MM.1S (cell line): ENCODE measurements at regions not wholly inside any gene's neighbourhood (a gene's known extent, or its start where the extent isn't known, plus 50 kb on each side); places are given as distances from the start of the nearest gene placed in this dataset.

Experiments
- DNase-seq: peaks from one replicate; pipeline ENCODE4 v3.0.0-alpha.2; 2015
- H2AFZ ChIP-seq: fragments of 300-600 bp; sonication (generic); 2 replicates; pipeline ENCODE4 v1.6.0; 2016; ENCODE audit warnings: antibody characterized with exemption, low read length
- H3F3A ChIP-seq: fragments of 300-600 bp; sonication (generic); 2 replicates; pipeline ENCODE4 v1.6.1; 2016; ENCODE audit warnings: mild to moderate bottlenecking, antibody characterized with exemption, low read length, moderate library complexity, mixed read lengths; ENCODE audit not compliant: insufficient read depth
- H3K27ac ChIP-seq: fragments of 300-600 bp; sonication (generic); 2 replicates; pipeline ENCODE4 v1.5.1; 2016; ENCODE audit warnings: mild to moderate bottlenecking, low read length
- H3K27me3 ChIP-seq: fragments of 300-600 bp; sonication (generic); replicated peaks from 2 replicates; pipeline ENCODE4 v1.6.0; 2016; ENCODE audit warnings: low read length; ENCODE audit not compliant: insufficient read depth
- H3K36me3 ChIP-seq: fragments of 300-600 bp; sonication (generic); replicated peaks from 2 replicates; pipeline ENCODE4 v1.6.1; 2016; ENCODE audit warnings: mild to moderate bottlenecking, low read length, mixed read lengths; ENCODE audit not compliant: insufficient read depth
- H3K4me1 ChIP-seq: fragments of 300-600 bp; sonication (generic); 2 replicates; pipeline ENCODE4 v1.6.1; 2016; ENCODE audit warnings: low read length, mixed read lengths
- H3K4me2 ChIP-seq: fragments of 300-600 bp; sonication (generic); 2 replicates; pipeline ENCODE4 v1.6.0; 2016; ENCODE audit warnings: low read depth, low read length
- H3K4me3 ChIP-seq: fragments of 300-600 bp; sonication (generic); 2 replicates; pipeline ENCODE4 v1.5.1; 2016; ENCODE audit warnings: low read length, mixed read lengths
- H3K79me2 ChIP-seq: fragments of 300-600 bp; sonication (generic); 2 replicates; pipeline ENCODE4 v1.6.1; 2016; ENCODE audit warnings: mixed run types, low read length, mixed read lengths
- H3K9ac ChIP-seq: fragments of 300-600 bp; sonication (generic); 2 replicates; pipeline ENCODE4 v1.6.1; 2016; ENCODE audit warnings: low read length, mixed read lengths
- H3K9me2 ChIP-seq: fragments of 300-600 bp; sonication (generic); replicated peaks from 2 replicates; pipeline ENCODE4 v1.6.1; 2016; ENCODE audit warnings: mild to moderate bottlenecking, low read length, mixed read lengths; ENCODE audit not compliant: insufficient read depth
- H3K9me3 ChIP-seq: fragments of 300-600 bp; sonication (generic); replicated peaks from 2 replicates; pipeline ENCODE4 v1.6.1; 2016; ENCODE audit warnings: mild to moderate bottlenecking, low read length, mixed read lengths; ENCODE audit not compliant: insufficient read depth
- H4K20me1 ChIP-seq: fragments of 300-600 bp; sonication (generic); 2 replicates; pipeline ENCODE4 v1.6.1; 2016; ENCODE audit warnings: mild to moderate bottlenecking, low read length, moderate library complexity, mixed read lengths; ENCODE audit not compliant: insufficient read depth
- EZH2 ChIP-seq: fragments of 300-600 bp; sonication (generic); optimal IDR thresholded peaks from 2 replicates; pipeline ENCODE3; 2017; ENCODE audit warnings: low read depth, mild to moderate bottlenecking, antibody characterized with exemption, low read length, mixed read lengths
- EZH2phosphoT487 ChIP-seq: fragments of 300-600 bp; sonication (generic); IDR thresholded peaks from 2 replicates; pipeline ENCODE4 v1.6.1; 2018; ENCODE audit warnings: antibody characterized with exemption, low read length
- TF ChIP-seq, protein P1 (sequence below): fragments of 300-600 bp; sonication (generic); IDR thresholded peaks from 2 replicates; pipeline ENCODE4 v1.5.1; 2016; ENCODE audit warnings: antibody characterized with exemption, low read length, mixed read lengths

GRCh38 chr4:55175779-55176231 is 50.4 kb upstream of the KDR start:
- no peaks in the 10 kb centered on the region for H3K9me2 ChIP-seq
- H4K20me1 ChIP-seq: no peaks in the 10 kb centered on the region
- H3K4me3 ChIP-seq: no peak overlapping the region
- no peak overlapping the region for H3K4me2 ChIP-seq
- no peak for DNase-seq
- no peak overlapping the region for H2AFZ ChIP-seq
- no peaks in the 10 kb centered on the region for H3K79me2 ChIP-seq
- no peaks in the 10 kb centered on the region for H3K4me1 ChIP-seq
- no peaks in the 10 kb centered on the region for H3F3A ChIP-seq
- no peaks in the 10 kb centered on the region for H3K36me3 ChIP-seq
- H3K27me3 ChIP-seq: no peaks in the 10 kb centered on the region
- no peaks in the 10 kb centered on the region for H3K9me3 ChIP-seq
- H3K9ac ChIP-seq: no peak overlapping the region
- TF ChIP-seq, protein P1, sequence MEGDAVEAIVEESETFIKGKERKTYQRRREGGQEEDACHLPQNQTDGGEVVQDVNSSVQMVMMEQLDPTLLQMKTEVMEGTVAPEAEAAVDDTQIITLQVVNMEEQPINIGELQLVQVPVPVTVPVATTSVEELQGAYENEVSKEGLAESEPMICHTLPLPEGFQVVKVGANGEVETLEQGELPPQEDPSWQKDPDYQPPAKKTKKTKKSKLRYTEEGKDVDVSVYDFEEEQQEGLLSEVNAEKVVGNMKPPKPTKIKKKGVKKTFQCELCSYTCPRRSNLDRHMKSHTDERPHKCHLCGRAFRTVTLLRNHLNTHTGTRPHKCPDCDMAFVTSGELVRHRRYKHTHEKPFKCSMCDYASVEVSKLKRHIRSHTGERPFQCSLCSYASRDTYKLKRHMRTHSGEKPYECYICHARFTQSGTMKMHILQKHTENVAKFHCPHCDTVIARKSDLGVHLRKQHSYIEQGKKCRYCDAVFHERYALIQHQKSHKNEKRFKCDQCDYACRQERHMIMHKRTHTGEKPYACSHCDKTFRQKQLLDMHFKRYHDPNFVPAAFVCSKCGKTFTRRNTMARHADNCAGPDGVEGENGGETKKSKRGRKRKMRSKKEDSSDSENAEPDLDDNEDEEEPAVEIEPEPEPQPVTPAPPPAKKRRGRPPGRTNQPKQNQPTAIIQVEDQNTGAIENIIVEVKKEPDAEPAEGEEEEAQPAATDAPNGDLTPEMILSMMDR: no peak
- TF ChIP-seq EZH2phosphoT487 (no peak), EZH2 (no peak)
- H3K27ac ChIP-seq: no peak overlapping the region

DNA sequence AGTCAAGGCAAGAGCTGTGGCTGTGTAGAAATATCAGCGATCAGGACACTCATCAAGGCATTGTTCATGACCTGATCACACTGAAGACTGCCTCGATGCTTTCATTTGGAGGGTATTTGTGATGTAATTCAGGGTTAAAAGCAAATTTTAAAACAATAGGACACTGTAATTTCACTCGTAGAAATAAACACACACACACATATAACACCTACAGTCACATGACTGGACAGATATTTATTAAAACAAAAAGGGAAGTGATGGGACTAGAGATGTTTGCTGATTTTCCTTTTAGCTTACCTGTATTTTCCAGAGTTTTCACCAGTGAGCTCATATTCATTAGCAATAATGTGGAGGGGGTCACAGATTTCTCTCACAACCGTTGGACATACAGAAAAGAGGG is 51.1 kb upstream of the KDR start:
- Histone ChIP-seq H3K27me3 (no peaks in the 10 kb centered on the region), H3K79me2 (no peaks in the 10 kb centered on the region), H4K20me1 (no peaks in the 10 kb centered on the region), H3K4me1 (no peaks in the 10 kb centered on the region), H3K4me2 (no peak overlapping the region), H3K9ac (no peak overlapping the region), H3K27ac (no peak overlapping the region), H3F3A (no peaks in the 10 kb centered on the region), H3K9me2 (no peaks in the 10 kb centered on the region), H3K9me3 (no peaks in the 10 kb centered on the region), H2AFZ (no peak overlapping the region), H3K4me3 (no peak overlapping the region), H3K36me3 (no peaks in the 10 kb centered on the region)
- TF ChIP-seq EZH2: no peak
- TF ChIP-seq EZH2phosphoT487: no peak
- TF ChIP-seq, protein P1: no peak
- DNase-seq: no peak

- H3K4me2 ChIP-seq: no peak overlapping the region
- no peaks in the 10 kb centered on the region for H3K4me1 ChIP-seq
These were observed 52.1 kb upstream of the KDR start for GRCh38 chr4:55177461-55177860.

More at GRCh38 chr4:55177461-55177860, 52.1 kb upstream of the KDR start:
- DNase-seq: no peak
- no peak overlapping the region for H3K9ac ChIP-seq
- no peak overlapping the region for H2AFZ ChIP-seq
- H3K79me2 ChIP-seq: no peaks in the 10 kb centered on the region
- TF ChIP-seq EZH2phosphoT487 (no peak), EZH2 (no peak)
- TF ChIP-seq, protein P1: no peak
- no peak overlapping the region for H3K4me3 ChIP-seq
- H3K36me3 ChIP-seq: no peaks in the 10 kb centered on the region
- H3F3A ChIP-seq: no peaks in the 10 kb centered on the region
- no peaks in the 10 kb centered on the region for H4K20me1 ChIP-seq
- H3K27ac ChIP-seq: no peak overlapping the region
- no peaks in the 10 kb centered on the region for H3K9me3 ChIP-seq
- H3K9me2 ChIP-seq: no peaks in the 10 kb centered on the region
- no peaks in the 10 kb centered on the region for H3K27me3 ChIP-seq
